Lung microvascular endothelial cell (primary cell): ENCODE measurements at regions not wholly inside any gene's neighbourhood (a gene's known extent, or its start where the extent isn't known, plus 50 kb on each side); places are given as distances from the start of the nearest gene placed in this dataset.

ENCODE experiments used
- DNase-seq, 2 donors: peaks; one replicate each; pipeline versions ENCODE4 v3.0.0 to v3.0.0-alpha.2; 2010; ENCODE audit warnings: low read depth in 2 of 2

GRCh38 chr10:109205929-109206585 lies 717.3 kb downstream of the XPNPEP1 start:
- DNase-seq, result no peak

- DNase-seq, result no peak
These were observed 719.5 kb downstream of the XPNPEP1 start for GRCh38 chr10:109203646-109204353.

GRCh38 chr10:109202111-109202510 lies 721.2 kb downstream of the XPNPEP1 start:
- no peak for DNase-seq

DNA sequence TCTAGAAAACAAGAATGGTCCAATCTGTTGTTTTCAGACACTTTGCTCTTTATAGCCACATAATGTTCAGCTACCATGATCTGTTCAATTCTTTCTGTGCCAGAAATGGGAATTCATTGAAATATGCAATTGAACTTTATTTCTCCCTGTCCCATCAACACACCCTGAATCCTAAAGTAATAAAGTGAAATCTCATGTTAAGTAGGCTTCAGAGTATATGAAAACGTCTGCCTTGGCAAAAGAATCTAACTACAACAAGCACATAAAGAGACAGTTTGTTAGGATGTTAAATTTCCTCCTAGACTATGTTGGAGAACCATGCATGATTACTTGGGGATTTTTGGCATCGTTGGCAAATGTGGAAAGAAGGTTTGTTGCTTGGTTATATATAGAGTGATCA lies 722.7 kb downstream of the XPNPEP1 start:
- no peak for DNase-seq

DNA sequence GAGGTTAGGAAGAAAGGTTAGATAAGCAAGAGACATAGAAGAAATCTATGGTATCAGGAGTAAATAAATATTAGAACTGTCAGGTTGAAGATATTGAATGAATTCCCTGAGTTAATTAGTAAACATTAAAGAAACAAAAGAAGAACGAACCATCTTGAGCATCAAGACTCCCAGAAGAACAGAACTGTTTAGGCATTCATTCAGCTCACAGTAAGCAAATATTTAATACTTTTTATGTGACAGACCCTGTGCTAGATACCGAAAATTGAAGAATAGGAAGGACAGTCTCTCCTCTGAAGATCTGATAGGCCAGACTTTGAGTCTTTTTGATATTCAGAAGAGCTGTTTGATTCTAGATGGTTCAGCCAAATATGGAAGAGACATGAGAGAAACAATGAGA lies 731.5 kb downstream of the XPNPEP1 start:
- DNase-seq, result no peak

DNA sequence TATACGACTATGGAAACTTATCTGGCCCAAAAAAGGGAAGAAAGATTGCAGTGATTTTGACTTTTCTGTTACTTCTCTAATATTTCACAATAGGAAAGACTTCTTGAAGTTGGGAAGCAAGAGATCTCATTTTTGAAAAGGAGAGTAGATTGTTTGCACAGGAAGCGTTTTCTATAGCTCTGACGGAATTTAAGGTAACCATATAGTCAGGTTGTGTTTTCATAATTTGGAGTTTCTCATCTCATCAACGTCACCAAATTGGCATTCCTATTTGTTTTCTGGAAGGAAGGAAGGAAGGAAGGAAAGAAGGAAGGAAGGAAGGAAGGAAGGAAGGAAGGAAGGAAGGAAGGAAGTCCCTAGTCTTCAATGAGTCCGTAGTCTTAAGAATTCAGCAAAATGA lies 732.0 kb downstream of the XPNPEP1 start:
- no peak for DNase-seq

DNA sequence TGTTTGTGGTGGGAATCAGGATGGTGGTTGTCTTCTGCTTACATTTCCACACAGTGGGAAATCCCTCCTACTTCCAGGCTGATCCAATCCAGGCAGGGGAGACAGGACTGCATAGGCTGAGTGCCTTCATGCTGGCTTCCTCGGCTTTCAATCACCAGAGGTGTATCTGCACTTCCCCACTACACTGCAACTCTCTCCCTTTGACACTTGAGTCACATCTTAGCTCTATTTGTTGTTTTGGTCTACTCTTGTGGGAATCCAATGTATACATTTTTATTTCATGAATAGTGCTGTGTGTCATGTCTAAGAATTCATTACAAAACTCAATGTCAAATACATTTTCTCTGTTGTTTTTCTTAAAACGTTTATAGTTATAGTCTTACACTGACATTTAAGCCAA lies 735.6 kb downstream of the XPNPEP1 start:
- no peak for DNase-seq

- DNase-seq, result no peak
These were observed 739.9 kb downstream of the XPNPEP1 start for GRCh38 chr10:109183366-109183765.

DNA sequence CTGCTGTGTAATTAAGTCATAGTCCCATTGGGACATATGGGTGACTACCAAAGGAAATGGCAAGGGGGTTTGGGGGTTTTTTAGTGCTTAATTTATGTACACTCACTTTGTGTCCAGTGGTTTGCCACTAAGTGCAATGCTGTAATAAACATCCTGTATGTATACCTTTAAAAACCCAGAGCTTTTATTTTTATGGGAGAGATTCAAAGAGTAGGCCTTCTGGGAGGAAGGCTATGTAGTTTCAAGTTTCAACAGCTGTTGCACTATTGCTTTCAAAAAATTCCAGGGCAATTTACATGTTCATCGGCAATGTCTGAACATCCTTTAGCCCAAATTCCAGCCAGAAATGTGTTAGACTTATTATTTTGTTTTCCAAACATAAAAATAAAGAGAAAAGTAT lies 744.7 kb downstream of the XPNPEP1 start:
- DNase-seq, result no peak

DNA sequence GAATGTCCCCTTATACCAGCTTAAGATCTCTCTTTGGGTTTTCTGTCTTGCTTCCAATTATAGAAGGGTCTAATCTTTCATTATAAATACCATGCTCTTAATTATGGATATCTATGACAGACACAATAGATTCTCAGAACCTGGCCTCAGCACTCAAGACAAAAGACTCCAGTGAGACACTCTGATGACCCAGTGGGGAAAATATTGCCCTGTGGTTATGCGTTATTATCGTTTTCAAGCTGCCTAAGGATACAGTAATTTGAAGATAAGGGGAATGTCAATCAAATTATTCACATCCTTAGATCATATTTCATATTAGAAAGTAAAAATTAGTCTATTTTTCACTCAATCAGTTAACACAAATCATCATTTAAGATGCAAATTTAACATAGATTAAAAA lies 748.8 kb downstream of the XPNPEP1 start:
- no peak for DNase-seq

GRCh38 chr10:109173937-109174336 lies 749.4 kb downstream of the XPNPEP1 start:
- no peak for DNase-seq

DNA sequence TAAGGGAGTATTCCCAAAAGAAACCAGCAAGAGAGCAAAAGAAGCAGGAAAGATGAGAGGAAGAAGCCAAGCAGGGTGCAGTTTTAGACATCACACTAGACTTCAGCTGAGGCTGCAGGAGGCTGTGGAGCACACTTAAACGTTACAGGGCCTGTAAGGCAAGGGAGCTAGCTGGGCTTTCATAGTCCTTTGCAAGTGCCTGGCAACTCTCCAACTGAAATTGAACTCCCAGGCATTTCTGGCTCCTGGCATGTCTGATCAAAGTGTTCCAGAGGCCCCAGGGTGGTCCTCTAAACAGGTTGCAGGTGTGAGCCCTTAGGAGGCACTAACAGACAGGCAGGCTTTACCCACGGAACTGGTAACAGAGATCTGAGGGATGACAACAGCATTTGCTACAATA lies 750.2 kb downstream of the XPNPEP1 start:
- no peak for DNase-seq

DNA sequence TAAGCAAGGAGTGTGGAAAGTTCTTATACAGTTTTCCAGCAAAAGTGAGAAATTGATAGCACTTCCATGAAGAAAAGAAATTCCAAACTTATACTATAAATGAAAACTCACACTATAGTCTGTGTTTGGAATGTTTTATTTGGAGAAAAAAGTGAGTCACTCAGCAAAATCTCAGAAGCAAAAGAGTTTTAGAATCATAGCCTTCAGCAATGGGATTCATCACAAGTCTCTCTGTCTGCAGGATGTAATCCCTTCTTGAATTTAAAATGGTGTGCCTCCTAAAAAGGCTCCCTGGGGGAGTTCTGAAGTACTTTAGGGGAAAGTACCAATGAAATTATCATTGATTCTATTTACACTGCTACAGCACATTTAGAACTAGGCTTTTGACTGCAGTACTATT lies 756.4 kb downstream of the XPNPEP1 start:
- no peak for DNase-seq

GRCh38 chr10:109159351-109159750 lies 764.0 kb downstream of the XPNPEP1 start:
- no peak for DNase-seq

GRCh38 chr10:109156396-109156795 lies 766.9 kb downstream of the XPNPEP1 start:
- no peak for DNase-seq

DNA sequence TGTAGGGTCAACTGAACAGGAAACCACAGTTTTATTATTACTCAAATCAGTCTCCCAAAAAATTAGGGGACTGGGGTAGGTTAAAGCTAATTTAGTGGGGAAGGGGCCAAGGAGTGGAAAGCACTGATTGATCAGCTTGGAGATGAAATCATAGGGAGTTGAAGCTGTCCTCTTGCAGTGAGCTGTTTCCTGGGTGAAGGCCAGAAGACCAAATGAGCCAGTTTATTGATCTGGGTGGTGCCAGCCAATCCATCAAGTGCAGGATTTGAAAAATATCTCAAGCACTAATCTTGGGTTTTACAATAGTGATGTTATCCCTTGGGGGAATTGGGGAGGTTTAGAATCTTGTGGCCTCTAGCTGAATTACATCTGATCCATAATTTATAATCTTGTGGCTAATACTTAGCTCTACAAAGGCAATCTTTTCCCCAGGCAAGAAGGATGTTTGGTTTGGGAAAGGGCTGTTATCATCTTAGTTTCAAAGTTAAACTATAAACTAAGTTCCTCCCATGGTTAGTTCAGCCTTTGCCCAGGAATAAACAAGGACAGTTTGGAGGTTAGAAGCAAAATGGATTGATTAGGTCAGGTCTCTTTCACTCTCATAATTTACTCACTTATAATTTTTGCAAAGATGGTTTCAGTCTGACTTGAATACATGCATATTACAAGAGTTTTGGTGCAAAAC lies 773.5 kb downstream of the XPNPEP1 start:
- no peak for DNase-seq

GRCh38 chr10:109127363-109127762 lies 795.9 kb downstream of the XPNPEP1 start:
- DNase-seq, result no peak

- no peak for DNase-seq
These were observed 796.8 kb downstream of the XPNPEP1 start for GRCh38 chr10:109126541-109126940.

DNA sequence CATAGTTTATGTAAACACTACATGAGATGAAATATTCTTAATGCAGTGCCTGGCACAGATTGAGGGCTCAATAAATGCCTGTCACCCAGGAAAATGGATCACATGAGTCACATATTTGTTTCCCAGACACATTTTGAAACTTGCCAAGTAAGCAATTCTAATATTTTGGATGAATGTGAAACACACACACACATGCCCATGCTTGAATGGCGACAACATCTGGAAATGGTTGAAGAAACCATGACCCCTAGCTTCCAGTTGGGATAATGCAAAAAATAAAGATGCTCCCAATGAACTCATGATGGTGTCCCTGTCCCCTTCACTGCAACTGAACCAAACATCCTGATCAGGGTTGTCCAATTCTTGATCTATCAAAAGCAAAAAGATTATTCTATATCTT lies 797.3 kb downstream of the XPNPEP1 start:
- DNase-seq, result no peak

GRCh38 chr10:109115179-109115578 lies 808.1 kb downstream of the XPNPEP1 start:
- no peak for DNase-seq

DNA sequence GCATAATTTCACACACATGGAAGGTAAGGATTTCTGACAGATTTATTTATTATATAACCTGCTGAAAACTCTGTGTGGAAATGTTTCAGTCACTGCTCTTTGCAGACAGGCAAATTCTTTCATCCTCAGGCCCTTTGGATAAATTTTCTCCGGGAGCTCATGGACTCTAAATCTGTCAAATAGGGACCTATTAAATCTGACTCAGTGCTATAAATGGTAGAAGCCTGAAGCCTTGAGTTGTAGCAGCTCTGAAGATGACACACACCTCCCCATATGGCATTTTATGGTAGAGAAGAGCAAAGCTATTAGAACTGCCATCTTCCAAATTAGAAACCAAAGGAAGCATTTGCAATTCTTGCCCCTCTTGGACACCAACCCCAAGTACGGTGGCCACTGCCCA lies 808.7 kb downstream of the XPNPEP1 start:
- no peak for DNase-seq

- no peak for DNase-seq
These were observed 816.7 kb downstream of the XPNPEP1 start for GRCh38 chr10:109106604-109107003.

DNA sequence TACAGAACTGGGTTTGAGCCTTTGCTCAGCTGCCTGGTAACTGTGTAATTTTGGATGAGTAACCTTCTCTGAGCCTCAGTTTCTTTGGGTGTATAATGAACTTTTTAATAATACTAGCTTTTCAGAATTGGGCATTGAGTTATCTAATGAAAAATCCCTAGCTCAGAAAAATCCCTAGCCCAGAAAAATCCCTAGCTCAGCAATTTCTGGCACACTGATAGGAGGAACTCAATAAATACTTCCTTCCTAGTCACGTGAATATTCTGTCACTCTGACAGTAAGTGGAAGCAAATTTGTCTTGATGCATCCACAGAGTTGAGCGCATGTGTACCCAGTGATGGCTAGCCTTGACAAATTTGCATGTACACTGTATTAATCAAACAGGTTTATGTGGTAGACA lies 817.6 kb downstream of the XPNPEP1 start:
- no peak for DNase-seq
